ENCODE measurements at regions not wholly inside any gene's neighbourhood (a gene's known extent, or its start where the extent isn't known, plus 50 kb on each side); places are given as distances from the start of the nearest gene placed in this dataset.

GRCh38 chrX:39915081-39915480, 182.7 kb downstream of the BCOR start:
- DNase-seq (ENCODE audit: low spot score) = no peak

GRCh38 chrX:39915596-39915995, 182.2 kb downstream of the BCOR start:
- no peak for DNase-seq (ENCODE audit: low spot score)

GRCh38 chrX:39921838-39922237, 175.9 kb downstream of the BCOR start:
- DNase-seq (ENCODE audit: low spot score) = no peak

- DNase-seq (ENCODE audit: low spot score) = no peak
Measured at GRCh38 chrX:39922488-39922887, 175.3 kb downstream of the BCOR start.

GRCh38 chrX:39922926-39923325, 174.8 kb downstream of the BCOR start:
- no peak for DNase-seq (ENCODE audit: low spot score)

- DNase-seq (ENCODE audit: low spot score) = no peak
Measured at GRCh38 chrX:39927380-39927779, 170.4 kb downstream of the BCOR start.

GRCh38 chrX:39928704-39929378, 168.9 kb downstream of the BCOR start:
- DNase-seq (ENCODE audit: low spot score) = no peak

GRCh38 chrX:39929379-39930025, 168.3 kb downstream of the BCOR start:
- no peak for DNase-seq (ENCODE audit: low spot score)

- DNase-seq (ENCODE audit: low spot score) = no peak
Measured at GRCh38 chrX:39930786-39931528, 166.8 kb downstream of the BCOR start.

GRCh38 chrX:39931529-39932282, 166.1 kb downstream of the BCOR start:
- no peak for DNase-seq (ENCODE audit: low spot score)

- no peak for DNase-seq (ENCODE audit: low spot score)
Measured at GRCh38 chrX:39935411-39936064, 162.2 kb downstream of the BCOR start.

GRCh38 chrX:39936886-39937770, 160.6 kb downstream of the BCOR start:
- DNase-seq (ENCODE audit: low spot score) = no peak

- DNase-seq (ENCODE audit: low spot score) = no peak
Measured at GRCh38 chrX:39938466-39938865, 159.3 kb downstream of the BCOR start.

GRCh38 chrX:39939678-39940077, 158.1 kb downstream of the BCOR start:
- DNase-seq (ENCODE audit: low spot score) = no peak

GRCh38 chrX:39941332-39941920, 156.3 kb downstream of the BCOR start:
- DNase-seq (ENCODE audit: low spot score) = no peak

- DNase-seq (ENCODE audit: low spot score) = no peak
Measured at GRCh38 chrX:39944416-39944815, 153.3 kb downstream of the BCOR start.

GRCh38 chrX:39945709-39946108, 152.0 kb downstream of the BCOR start:
- no peak for DNase-seq (ENCODE audit: low spot score)

- DNase-seq (ENCODE audit: low spot score) = no peak
Measured at GRCh38 chrX:39946822-39947221, 150.9 kb downstream of the BCOR start.

- no peak for DNase-seq (ENCODE audit: low spot score)
Measured at GRCh38 chrX:39948582-39948981, 149.2 kb downstream of the BCOR start.

- DNase-seq (ENCODE audit: low spot score) = no peak
Measured at GRCh38 chrX:39950018-39950688, 147.6 kb downstream of the BCOR start.
